ENCODE measurements at regions not wholly inside any gene's neighbourhood (a gene's known extent, or its start where the extent isn't known, plus 50 kb on each side); places are given as distances from the start of the nearest gene placed in this dataset.

DNA sequence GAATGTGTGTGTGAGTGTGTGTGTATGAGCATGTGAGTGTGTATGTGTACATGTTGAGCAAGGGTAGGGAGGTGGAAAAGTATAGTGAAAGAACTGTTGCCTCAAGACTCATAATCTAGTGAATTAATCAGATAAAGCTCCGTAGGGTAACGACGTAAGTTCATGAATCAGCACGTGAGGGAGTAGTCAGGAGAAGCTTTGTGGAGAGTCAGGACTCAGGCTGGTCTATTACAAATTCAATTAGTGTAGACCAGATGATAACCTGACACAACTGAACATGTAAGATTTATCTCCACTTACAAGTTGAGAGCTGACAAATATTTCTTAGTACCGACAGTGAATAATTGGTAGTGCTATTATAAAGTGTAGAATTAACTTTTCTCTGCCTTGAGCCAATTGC, 194.5 kb downstream of the RAD51AP2 start:
- H3K4me3 ChIP-seq (replicated peaks in 1 of 2; ENCODE audit: low read depth in 1 of 2, low read length in 2 of 2) = no peak overlapping the region
- RAD21 ChIA-PET (ENCODE audit: low non-redundant PET in 1 of 2, low total read pairs in 2 of 2, uncharacterized antibody in 2 of 2, unreplicated experiment in 2 of 2) = no interaction called here
- no peaks in the 10 kb centered on the region for H4K20me1 ChIP-seq (ENCODE audit: insufficient read depth)
- no peaks in the 10 kb centered on the region for H3K9me3 ChIP-seq (ENCODE audit: control insufficient read depth in 1 of 2, insufficient read depth in 1 of 2, low read depth in 1 of 2, low read length in 2 of 2)
- H3K9ac ChIP-seq (ENCODE audit: low read length) = no peak overlapping the region
- no TSS peak for BruUV-seq (replicated peaks)
- no peaks in the 10 kb centered on the region; the same call in 1 of the 2 replicates for H3K27me3 ChIP-seq (ENCODE audit: insufficient read depth, low read length)
- no peak overlapping the region for H3K27ac ChIP-seq (ENCODE audit: low read depth, low read length)
- H3K4me2 ChIP-seq (ENCODE audit: low read length) = no peak overlapping the region
- TF ChIP-seq EZH2 (IDR thresholded peaks at IDR 0.05) (no peak), POLR2AphosphoS5 (IDR thresholded peaks at IDR 0.05; ENCODE audit: low read depth, low read length) (no peak), FOSL1 (IDR thresholded peaks at IDR 0.05; ENCODE audit: low read depth) (no peak), SIN3A (IDR thresholded peaks at IDR 0.05; ENCODE audit: low read depth) (no peak), CBX3 (IDR thresholded peaks at IDR 0.05; ENCODE audit: low read depth) (no peak), ZFX (IDR thresholded peaks at IDR 0.05) (no peak), ZNF274 (IDR thresholded peaks at IDR 0.05; ENCODE audit: low read depth, low read length) (no peak), EZH2phosphoT487 (IDR thresholded peaks at IDR 0.05; ENCODE audit: borderline replicate concordance) (no peak), RAD21 (IDR thresholded peaks at IDR 0.05; ENCODE audit: low read depth) (no peak), EGR1 (IDR thresholded peaks at IDR 0.05; ENCODE audit: low read depth) (no peak), SRF (IDR thresholded peaks at IDR 0.05; ENCODE audit: low read depth) (no peak), CEBPB (IDR thresholded peaks at IDR 0.05; ENCODE audit: low read depth) (no peak), SP1 (IDR thresholded peaks at IDR 0.05; ENCODE audit: low read depth) (no peak), TCF7L2 (IDR thresholded peaks at IDR 0.05; ENCODE audit: borderline replicate concordance, extremely low read depth, insufficient read depth, insufficient read length) (no peak)
- TF ChIP-seq, protein P1, sequence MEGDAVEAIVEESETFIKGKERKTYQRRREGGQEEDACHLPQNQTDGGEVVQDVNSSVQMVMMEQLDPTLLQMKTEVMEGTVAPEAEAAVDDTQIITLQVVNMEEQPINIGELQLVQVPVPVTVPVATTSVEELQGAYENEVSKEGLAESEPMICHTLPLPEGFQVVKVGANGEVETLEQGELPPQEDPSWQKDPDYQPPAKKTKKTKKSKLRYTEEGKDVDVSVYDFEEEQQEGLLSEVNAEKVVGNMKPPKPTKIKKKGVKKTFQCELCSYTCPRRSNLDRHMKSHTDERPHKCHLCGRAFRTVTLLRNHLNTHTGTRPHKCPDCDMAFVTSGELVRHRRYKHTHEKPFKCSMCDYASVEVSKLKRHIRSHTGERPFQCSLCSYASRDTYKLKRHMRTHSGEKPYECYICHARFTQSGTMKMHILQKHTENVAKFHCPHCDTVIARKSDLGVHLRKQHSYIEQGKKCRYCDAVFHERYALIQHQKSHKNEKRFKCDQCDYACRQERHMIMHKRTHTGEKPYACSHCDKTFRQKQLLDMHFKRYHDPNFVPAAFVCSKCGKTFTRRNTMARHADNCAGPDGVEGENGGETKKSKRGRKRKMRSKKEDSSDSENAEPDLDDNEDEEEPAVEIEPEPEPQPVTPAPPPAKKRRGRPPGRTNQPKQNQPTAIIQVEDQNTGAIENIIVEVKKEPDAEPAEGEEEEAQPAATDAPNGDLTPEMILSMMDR (IDR thresholded peaks at IDR 0.05 in 2 of 3, conservative IDR thresholded peaks at IDR 0.05 in 1 of 3; ENCODE audit: borderline replicate concordance in 1 of 3, insufficient read depth in 1 of 3, low read depth in 2 of 3, low read length in 2 of 3) = no peak
- TF ChIP-seq, protein P2, sequence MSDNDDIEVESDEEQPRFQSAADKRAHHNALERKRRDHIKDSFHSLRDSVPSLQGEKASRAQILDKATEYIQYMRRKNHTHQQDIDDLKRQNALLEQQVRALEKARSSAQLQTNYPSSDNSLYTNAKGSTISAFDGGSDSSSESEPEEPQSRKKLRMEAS (IDR thresholded peaks at IDR 0.05) = no peak
- TF ChIP-seq, protein P3, sequence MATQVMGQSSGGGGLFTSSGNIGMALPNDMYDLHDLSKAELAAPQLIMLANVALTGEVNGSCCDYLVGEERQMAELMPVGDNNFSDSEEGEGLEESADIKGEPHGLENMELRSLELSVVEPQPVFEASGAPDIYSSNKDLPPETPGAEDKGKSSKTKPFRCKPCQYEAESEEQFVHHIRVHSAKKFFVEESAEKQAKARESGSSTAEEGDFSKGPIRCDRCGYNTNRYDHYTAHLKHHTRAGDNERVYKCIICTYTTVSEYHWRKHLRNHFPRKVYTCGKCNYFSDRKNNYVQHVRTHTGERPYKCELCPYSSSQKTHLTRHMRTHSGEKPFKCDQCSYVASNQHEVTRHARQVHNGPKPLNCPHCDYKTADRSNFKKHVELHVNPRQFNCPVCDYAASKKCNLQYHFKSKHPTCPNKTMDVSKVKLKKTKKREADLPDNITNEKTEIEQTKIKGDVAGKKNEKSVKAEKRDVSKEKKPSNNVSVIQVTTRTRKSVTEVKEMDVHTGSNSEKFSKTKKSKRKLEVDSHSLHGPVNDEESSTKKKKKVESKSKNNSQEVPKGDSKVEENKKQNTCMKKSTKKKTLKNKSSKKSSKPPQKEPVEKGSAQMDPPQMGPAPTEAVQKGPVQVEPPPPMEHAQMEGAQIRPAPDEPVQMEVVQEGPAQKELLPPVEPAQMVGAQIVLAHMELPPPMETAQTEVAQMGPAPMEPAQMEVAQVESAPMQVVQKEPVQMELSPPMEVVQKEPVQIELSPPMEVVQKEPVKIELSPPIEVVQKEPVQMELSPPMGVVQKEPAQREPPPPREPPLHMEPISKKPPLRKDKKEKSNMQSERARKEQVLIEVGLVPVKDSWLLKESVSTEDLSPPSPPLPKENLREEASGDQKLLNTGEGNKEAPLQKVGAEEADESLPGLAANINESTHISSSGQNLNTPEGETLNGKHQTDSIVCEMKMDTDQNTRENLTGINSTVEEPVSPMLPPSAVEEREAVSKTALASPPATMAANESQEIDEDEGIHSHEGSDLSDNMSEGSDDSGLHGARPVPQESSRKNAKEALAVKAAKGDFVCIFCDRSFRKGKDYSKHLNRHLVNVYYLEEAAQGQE (IDR thresholded peaks at IDR 0.05; ENCODE audit: low read depth) = no peak
- TF ChIP-seq, protein P4, sequence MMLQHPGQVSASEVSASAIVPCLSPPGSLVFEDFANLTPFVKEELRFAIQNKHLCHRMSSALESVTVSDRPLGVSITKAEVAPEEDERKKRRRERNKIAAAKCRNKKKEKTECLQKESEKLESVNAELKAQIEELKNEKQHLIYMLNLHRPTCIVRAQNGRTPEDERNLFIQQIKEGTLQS (IDR thresholded peaks at IDR 0.05) = no peak
- intact Hi-C loops (cut with micrococcal nuclease) = no loop called here
- DNase-seq (ENCODE audit: low read depth, low spot score) (no peak), ATAC-seq (no peak)
- H3K4me1 ChIP-seq (ENCODE audit: control insufficient read depth in 1 of 2, insufficient read depth in 2 of 2, low read length in 2 of 2) = 0 out of 4 replicates have a peak, but pooled peaks cover 0 to 3% of the 10 kb centered on the region in 2 experiments
- no peak overlapping the region for H2AFZ ChIP-seq (ENCODE audit: low read depth, low read length, poor library complexity, severe bottlenecking)
- POLR2A ChIA-PET = no interaction called here
- H3K9me2 ChIP-seq (ENCODE audit: insufficient read depth) = no peaks in the 10 kb centered on the region
- H3K36me3 ChIP-seq (ENCODE audit: control insufficient read depth in 1 of 2, insufficient read depth in 2 of 2, low read length in 2 of 2) = no peaks in the 10 kb centered on the region
- CTCF ChIA-PET = no interaction called here
- H3K79me2 ChIP-seq (ENCODE audit: insufficient read depth, low read length) = no peaks in the 10 kb centered on the region

Measured in HCT116 (cell line).